HG02678 (cell line): ENCODE measurements at regions not wholly inside any gene's neighbourhood (a gene's known extent, or its start where the extent isn't known, plus 50 kb on each side); places are given as distances from the start of the nearest gene placed in this dataset.
"Not testable (repeated sequence)": the region's sequence is repeated elsewhere in the genome, so short reads cannot be mapped to it uniquely, and the experiment has no call there.

Experiments used
- ATAC-seq: cut with Tn5 transposase; IDR thresholded peaks from one replicate; pipeline ENCODE4 v1.9.1; 2021; ENCODE audit warnings: mild to moderate bottlenecking, moderate library complexity; ENCODE audit not compliant: unreplicated experiment

DNA sequence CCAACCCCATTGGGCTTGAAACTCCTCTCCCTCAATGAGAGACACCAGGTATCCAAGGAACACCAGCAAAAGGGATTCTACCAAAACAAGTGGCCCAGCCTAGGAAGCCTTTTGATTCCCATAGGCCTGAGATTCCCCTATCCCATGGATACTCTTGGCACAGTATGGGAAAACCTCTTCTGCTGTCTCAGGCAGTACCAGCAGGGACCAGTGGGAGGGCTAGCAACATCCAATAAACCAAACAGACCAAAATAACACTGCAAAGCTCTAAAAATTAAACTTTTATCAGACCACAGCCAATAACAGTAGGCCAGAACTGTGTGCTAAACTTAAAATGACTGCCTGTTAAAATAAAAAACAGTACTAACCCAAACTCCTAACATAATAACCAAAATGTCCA, 153.9 kb upstream of the CES5A start:
- no peak for ATAC-seq

DNA sequence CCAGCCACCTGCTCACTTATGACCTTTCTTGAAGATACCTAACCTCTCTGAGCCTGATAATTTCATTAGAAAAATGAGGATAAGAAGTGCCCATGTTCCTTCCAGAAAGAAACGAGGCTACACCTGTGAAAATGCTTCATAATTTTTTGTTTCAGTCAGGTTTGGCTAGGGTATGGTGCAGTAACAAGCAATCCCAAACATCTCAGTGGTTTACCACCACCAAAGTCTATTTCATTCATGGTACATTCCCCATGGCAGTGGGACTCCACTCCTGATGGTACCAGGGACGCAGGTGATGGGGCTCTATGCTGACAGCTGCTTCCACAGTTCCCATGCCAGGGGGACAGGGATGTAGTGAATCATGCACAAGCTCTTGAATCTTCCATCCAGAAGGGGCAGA, 147.6 kb upstream of the CES5A start:
- no peak for ATAC-seq

- no peak for ATAC-seq
Observed at GRCh38 chr16:56019274-56019673, 144.1 kb upstream of the CES5A start.

- ATAC-seq: no peak
Observed at GRCh38 chr16:56013962-56014552, 138.9 kb upstream of the CES5A start.

GRCh38 chr16:56012482-56012811, 137.3 kb upstream of the CES5A start:
- ATAC-seq: no peak

DNA sequence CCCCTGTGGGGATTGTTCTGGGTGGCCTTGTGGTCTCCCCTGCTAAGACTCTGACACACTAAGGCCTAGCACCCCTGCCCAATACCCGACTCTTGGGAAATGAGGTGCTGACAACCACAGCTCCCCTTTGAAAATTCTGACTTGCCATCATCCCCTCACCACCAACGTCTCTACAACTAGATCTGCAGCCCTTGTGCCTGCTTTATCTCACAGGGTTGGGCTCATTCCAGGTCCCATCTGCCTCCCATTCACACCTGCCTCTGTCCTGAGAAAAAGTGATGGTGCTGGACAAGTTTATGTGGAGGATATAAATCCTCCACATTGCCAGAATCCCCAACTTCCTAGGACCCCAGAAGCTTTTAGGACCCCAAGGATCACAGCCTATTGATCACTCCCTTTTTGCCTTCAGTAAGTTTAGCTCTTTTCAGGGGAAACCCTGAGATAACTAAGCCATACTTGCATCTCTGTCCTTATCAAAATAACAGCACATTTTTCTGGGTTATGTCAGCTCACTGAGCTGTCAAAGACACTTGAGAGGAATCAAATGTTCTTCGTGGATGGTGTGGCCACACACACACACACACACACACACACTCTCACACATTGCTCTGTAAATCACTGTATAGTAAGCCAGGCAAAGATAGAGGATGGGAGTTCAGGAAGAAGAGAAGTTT, 136.8 kb upstream of the CES5A start:
- no peak for ATAC-seq

GRCh38 chr16:56005958-56006357, 130.8 kb upstream of the CES5A start:
- ATAC-seq: no peak

GRCh38 chr16:55999683-56000082, 124.5 kb upstream of the CES5A start:
- ATAC-seq: no peak

GRCh38 chr16:55993088-55993487, 117.9 kb upstream of the CES5A start:
- no peak for ATAC-seq

DNA sequence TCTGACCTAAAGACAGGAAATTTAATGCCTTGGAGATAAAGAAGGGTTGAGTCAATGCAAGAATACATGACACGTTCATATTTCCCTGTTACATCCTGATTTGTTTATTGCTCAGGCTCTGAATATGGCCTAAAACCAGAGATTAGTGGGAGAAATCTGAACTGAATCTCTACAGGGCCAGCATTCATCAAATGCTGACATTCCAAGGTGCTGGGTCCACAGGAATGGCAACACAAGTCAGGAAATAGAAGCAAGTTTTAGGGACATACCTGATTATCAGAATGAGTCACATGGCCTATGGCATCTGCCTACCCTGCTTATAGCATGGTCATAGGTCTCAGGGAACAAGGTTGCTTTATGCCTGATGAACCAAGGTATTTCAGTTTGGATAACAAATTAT, 117.4 kb upstream of the CES5A start:
- ATAC-seq: no peak

- ATAC-seq: no peak
Observed at GRCh38 chr16:55991843-55992242, 116.7 kb upstream of the CES5A start.

DNA sequence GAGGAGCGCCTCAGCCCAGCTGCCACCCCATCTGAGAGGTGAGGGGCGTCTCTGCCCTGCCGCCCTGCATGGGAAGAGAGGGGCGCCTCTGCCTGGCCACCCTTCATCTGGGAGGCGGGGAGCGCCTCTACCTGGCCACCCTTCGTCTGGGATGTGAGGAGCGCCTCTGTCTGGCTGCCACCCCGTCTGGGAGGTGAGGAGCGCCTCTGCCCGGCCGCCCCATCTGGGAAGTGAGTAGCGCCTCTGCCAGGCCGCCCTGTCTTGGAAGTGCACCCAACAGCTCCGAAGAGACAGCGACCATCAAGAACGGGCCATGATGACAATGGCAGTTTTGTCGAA, 114.4 kb upstream of the CES5A start:
- ATAC-seq: no peak

GRCh38 chr16:55988850-55989568, 113.8 kb upstream of the CES5A start:
- not testable (repeated sequence) for ATAC-seq

DNA sequence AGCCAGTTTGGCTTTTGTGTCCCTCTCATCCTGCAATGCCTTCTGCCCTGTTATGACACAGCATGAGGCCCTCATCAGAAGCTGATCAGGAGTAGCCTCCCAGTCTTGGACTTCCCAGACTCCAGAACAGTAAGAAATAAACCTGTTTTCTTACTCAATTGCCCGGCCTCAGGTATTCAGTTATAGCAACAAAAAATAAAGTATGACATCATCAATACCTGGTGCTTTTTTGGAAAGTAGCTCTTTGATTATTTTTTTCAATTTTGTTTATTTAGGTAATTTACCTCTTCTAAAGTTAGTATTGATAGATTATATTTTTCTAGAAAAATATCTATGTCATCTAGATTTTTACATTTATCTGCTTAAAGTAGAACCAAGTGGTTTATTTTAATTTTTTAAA, 112.8 kb upstream of the CES5A start:
- ATAC-seq: no peak

GRCh38 chr16:55982597-55982996, 107.4 kb upstream of the CES5A start:
- no peak for ATAC-seq

GRCh38 chr16:55981557-55981956, 106.4 kb upstream of the CES5A start:
- ATAC-seq: no peak

DNA sequence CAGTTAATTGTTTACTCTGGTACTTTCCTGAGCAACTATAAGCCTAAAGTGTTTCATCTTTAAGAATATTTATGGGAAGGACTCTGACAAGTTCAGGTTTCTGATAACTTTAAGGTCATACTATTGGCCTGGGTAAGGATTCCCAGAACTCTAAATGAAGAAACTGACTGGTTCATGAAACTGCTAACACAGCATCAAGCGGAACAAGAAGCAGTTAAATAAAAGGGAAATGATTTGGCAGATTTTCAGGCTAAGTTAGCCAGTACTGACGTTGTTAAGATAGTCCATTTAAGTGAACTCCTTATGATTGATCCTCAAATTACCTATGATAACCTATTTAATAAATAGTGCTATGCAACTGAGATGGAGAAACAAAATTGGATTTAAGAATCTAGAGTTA, 101.6 kb upstream of the CES5A start:
- no peak for ATAC-seq

GRCh38 chr16:55971447-55971846, 96.3 kb upstream of the CES5A start:
- ATAC-seq: no peak

DNA sequence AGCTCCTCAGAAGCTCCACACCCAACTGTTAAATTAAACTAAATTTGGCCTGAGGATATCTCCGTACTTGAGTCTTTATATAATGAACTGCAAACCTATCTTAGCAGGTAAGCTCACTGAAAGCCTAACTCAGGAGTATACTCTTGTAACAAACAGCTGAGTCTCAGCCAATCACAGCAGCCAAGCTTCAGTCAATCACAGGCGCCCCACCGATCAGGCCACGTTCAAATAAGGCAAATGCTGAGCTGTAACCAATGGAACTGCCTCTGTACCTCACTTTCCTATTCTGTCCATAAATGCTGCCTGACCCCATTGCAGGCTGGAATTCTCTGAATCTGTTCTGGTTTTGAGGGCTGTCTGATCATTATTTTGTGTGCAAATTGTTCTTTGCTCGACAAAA, 93.0 kb upstream of the CES5A start:
- no peak for ATAC-seq

DNA sequence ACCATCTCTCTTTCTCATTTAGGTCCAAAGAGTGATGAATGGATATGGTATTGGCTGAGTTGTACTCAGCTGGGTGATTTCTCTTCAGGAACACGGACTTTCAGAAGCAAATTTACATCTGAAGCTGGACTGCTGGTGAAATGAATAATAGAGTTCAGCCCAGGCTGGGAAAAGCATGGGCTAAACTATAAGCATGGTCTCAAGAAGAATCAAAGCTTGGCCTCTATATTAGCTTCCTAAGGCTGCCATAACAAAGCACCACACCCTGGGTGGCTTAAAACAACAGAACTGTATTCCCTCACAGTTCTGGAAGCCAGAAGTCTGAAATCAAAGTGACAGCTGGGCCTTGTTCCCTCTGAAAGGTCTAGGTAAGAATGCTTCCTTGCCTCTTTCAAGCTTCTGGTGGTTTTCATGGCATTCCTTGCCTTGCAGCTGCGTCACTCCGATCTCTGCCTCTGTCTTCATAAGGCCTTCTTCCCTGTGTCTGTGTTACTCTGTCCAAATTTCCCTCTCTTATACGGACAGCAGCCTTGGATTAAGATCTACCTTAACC, 89.8 kb upstream of the CES5A start:
- no peak for ATAC-seq

DNA sequence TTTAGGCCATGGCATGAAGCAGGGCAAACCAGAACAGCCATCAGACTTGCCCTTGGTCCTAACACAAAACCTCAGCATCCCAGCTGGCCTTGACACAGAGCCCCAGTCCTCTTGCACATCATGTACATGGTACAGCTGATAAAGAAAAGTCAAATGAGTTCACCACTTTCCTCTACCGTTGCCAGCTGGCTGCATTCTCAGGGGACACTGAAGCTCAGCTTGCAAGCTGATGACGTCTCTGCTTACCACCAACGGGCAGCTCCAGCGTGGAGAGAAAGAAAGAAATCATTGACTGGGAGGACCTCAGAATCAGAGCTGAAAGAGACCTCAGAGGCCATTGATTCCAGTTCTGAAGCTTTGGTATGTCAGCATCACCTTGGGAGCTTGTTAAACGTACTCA, 80.7 kb upstream of the CES5A start:
- ATAC-seq: no peak

DNA sequence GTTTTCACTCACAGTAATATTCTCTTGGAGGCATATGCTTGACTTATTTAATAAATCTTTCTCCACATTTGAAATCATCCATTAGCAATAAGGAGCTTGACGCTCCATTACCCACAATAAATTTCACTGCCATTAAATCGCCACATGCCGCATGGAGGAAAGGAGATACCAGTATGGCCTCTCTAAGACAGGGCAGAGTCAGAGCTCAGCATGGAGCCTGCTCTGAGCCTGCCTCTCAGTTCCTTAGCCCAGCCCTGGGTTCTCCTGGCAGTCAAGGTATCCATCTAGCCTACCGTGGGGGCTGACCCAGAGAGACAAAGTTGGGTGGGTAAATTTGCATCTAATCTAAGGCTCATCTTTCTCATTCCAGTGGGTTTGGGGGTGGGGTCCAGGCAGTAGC, 80.3 kb upstream of the CES5A start:
- ATAC-seq: no peak
